C4-2B (cell line): ENCODE measurements at regions not wholly inside any gene's neighbourhood (a gene's known extent, or its start where the extent isn't known, plus 50 kb on each side); places are given as distances from the start of the nearest gene placed in this dataset.

Source experiments
- ZFX ChIP-seq: fragments of 450-650 bp; IDR thresholded peaks from 2 replicates; pipeline ENCODE4 v1.6.1; 2017
- TF ChIP-seq, protein P1 (sequence below): fragments of 450-650 bp; conservative IDR thresholded peaks from 2 replicates; pipeline ENCODE4 v1.5.1; 2017; ENCODE audit warnings: mild to moderate bottlenecking

DNA sequence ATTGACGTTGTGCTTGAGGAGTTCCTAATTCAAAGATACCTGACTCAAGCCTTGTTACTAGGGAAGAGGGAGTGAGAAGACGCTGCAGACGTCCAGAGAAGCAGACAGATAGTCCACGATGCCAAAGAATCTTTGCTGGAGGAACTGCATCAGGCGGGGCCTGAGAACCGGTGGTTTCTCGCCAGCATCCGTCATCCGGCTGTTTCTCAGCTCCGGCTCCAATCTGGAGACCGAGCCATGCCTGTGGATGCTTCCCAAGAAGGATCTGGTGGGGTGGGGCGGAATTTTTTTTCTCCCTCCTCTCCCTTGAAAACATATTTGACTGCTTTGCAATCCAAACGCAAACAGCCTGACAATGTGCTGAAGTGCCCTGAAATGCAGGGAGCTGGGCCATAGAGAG lies 125.8 kb upstream of the SRSF6 start:
- TF ChIP-seq, protein P1, sequence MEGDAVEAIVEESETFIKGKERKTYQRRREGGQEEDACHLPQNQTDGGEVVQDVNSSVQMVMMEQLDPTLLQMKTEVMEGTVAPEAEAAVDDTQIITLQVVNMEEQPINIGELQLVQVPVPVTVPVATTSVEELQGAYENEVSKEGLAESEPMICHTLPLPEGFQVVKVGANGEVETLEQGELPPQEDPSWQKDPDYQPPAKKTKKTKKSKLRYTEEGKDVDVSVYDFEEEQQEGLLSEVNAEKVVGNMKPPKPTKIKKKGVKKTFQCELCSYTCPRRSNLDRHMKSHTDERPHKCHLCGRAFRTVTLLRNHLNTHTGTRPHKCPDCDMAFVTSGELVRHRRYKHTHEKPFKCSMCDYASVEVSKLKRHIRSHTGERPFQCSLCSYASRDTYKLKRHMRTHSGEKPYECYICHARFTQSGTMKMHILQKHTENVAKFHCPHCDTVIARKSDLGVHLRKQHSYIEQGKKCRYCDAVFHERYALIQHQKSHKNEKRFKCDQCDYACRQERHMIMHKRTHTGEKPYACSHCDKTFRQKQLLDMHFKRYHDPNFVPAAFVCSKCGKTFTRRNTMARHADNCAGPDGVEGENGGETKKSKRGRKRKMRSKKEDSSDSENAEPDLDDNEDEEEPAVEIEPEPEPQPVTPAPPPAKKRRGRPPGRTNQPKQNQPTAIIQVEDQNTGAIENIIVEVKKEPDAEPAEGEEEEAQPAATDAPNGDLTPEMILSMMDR, result no peak
- no peak for TF ChIP-seq ZFX
